Fibroblast of lung (primary cell): ENCODE measurements at regions not wholly inside any gene's neighbourhood (a gene's known extent, or its start where the extent isn't known, plus 50 kb on each side); places are given as distances from the start of the nearest gene placed in this dataset.

ENCODE experiments used
- CTCF ChIP-seq, 2 donors: IDR thresholded peaks in 1 of 2; conservative IDR thresholded peaks in 1 of 2; 1 replicate in 1 of 2; 2 replicates in 1 of 2; pipeline ENCODE4 v1.5.1; 2011 to 2012; ENCODE audit warnings: low read length in 2 of 2, control low read depth in 1 of 2, inconsistent platforms in 1 of 2, low read depth in 1 of 2, mild to moderate bottlenecking in 1 of 2
- EZH2 ChIP-seq: IDR thresholded peaks from 2 replicates; pipeline ENCODE4 v1.5.1; 2012; ENCODE audit warnings: low read length, control low read depth, mild to moderate bottlenecking; ENCODE audit errors: missing control alignments

- TF ChIP-seq EZH2 = no peak
- TF ChIP-seq CTCF (conservative IDR thresholded peaks at IDR 0.05 in 1 of 2, IDR thresholded peaks at IDR 0.05 in 1 of 2; ENCODE audit: low read depth in 1 of 2, low read length in 2 of 2) = no peak
Measured at GRCh38 chr7:119397156-119397555, 875.8 kb upstream of the KCND2 start.
